Stimulated activated CD8-positive, alpha-beta memory T cell treated with anti-CD3 and anti-CD28 coated beads, Interleukin-12 subunit alpha, Interleukin-12 subunit beta, amount 100 ng/mL, for 24 hours (primary cell): ENCODE measurements at regions not wholly inside any gene's neighbourhood (a gene's known extent, or its start where the extent isn't known, plus 50 kb on each side); places are given as distances from the start of the nearest gene placed in this dataset.
"Not testable (repeated sequence)": the region's sequence is repeated elsewhere in the genome, so short reads cannot be mapped to it uniquely, and the experiment has no call there.

Experiments used
- DNase-seq: peaks from one replicate; pipeline ENCODE4 v3.0.0-alpha.2; 2020; ENCODE audit errors: extremely low read depth

GRCh38 chrX:122890729-122891128, 293.3 kb upstream of the GRIA3 start:
- no peak for DNase-seq

GRCh38 chrX:122906726-122907125, 277.4 kb upstream of the GRIA3 start:
- DNase-seq, result no peak

DNA sequence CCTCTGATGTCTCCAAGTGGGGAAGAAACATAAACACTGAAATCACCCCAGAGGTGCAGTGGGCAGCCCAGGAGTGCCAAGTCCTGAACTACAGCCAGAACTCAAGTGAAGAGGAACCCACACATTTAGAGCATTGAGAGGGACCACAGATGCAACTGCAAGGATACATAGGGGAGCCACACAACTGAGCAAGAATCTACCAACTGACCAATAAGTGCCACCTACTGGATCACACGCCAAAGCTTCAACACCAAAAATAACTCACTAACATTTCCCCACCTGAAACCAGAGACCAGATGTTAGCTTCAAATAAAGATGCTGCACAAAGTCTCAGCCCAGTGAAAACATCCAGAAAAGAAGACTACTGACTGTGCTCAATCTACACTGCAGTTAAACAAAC, 276.7 kb upstream of the GRIA3 start:
- DNase-seq, result no peak

DNA sequence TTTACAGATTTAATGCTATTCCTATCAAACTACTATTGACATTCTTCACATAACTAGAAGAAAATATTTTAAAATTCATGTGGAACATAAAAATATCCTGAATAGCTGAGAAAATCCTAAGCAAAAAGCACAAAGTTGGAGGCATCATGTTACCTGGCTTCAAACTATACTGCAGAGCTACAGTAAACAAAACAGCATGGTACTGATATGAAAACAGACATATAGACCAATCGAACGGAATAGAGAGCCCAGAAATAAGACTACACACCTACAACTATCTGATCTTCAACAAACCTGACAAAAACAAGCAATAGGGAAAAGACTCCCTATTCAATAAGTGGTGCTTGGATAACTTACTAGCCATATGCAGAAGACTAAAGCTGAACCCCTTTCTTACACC, 273.4 kb upstream of the GRIA3 start:
- DNase-seq, result no peak

DNA sequence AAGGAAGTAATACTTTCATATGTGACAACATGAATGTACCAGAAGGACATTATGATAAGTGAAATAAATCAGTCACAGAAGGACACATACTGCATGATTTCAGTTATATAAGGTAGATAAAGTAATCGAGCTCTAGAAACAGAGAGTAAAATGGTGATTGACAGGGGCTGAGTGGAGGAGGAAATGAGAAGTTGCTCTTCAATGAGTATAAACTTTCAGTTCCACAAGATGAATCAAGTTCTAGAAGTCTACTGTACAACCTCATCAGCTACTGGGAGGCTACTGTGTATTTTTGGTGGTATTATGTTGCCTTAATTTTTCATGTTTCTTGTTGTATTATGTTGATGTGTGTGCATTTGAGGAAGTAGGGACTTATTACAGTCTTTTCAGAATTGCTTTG, 270.9 kb upstream of the GRIA3 start:
- no peak for DNase-seq

DNA sequence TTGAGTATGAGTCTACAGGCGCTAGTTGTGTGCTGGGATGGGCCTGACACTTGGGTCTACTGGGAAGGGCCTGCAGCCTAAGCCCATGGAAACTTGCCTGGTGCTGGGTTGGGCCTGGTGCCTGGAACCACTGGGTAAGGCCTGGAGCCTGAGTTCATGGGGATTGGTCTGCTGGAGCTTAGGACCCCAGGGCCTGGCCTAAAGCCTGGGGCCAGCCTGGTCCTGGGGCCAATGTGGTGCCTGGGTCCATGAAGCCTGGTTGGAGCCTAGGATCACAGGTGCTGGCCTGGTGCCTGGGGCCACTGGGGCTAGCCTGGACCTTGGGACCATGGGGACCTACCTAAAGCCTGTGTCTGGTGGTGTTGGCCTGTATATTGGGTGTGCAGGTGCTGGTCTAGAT, 270.3 kb upstream of the GRIA3 start:
- DNase-seq, result no peak

DNA sequence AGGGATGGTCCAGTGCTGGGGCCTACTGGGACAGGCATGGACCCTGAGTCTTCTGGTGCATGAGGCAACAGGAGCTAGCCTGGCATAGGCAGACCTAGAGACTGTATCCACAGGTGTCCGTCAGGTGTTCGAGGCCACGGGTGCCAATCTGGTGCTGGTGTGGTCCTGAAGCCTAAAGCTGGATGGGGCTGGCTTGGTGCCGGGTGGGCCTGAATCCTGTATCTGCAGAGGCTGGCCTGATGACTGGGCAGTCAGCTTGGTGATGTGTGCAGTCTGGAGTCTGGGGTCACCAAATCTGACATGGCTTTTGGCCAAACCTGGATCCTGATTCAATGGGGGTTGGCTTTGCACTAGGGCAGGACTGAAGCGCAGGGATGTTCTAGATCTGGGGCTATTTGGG, 269.8 kb upstream of the GRIA3 start:
- no peak for DNase-seq

DNA sequence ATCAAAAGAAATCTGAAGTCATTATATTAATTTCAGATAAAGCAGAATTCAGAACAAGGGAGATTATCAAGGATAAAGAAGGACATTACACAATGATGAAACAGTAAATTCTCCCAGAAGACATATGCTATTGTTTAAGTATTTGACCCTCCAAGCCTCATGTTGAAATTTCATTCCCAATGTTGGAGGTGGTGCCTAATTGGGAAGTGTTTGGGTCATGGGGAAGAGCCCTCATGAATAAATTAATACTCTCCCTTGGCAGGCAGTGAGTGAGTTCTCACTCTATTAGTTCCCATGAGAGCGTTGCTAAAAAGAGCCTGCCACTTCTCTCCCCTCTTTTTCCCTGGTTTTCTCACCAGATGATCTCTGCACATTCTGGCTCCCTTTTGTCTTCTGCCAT, 249.9 kb upstream of the GRIA3 start:
- no peak for DNase-seq

DNA sequence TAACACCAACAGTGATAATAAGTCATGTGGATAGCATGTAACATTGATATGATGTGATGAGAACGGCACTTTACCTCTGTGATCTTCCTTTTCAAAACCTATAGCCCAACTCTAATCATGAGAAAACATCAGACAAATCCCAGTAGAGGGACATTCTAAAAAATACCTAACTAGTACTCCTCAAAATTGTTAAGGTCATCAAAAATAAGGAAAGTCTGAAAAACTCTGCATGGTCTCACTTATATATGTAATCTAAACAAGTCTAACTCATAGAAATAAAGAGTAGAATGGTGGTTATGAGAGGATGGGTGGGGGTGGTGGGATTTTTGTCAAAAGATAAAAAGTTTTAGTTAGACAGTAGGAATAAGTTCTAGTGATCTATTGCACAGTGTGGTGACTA, 243.9 kb upstream of the GRIA3 start:
- no peak for DNase-seq

GRCh38 chrX:122941806-122942205, 242.3 kb upstream of the GRIA3 start:
- DNase-seq, result no peak

GRCh38 chrX:122943918-122944317, 240.2 kb upstream of the GRIA3 start:
- no peak for DNase-seq

- DNase-seq, result no peak
Measured at GRCh38 chrX:122945328-122945727, 238.8 kb upstream of the GRIA3 start.

- no peak for DNase-seq
Measured at GRCh38 chrX:122972604-122973003, 211.5 kb upstream of the GRIA3 start.

DNA sequence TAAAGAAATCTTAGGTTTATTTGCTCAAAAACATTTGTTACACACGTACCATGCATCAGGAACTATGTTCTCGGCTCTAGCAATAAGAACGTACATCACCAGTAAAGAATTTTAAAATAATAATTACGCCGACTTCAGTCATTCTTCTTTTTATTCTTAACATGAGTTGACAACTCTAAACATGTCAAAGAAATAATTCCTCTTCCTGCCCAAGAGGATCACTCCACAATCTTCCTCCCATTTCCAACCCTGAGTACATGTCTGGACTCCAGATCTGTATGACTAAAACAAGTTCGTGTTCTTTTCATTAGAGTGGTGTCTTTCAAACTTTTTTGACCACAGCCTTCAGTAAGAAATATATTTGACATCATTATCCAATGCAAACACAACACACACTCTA, 201.6 kb upstream of the GRIA3 start:
- DNase-seq, result no peak

DNA sequence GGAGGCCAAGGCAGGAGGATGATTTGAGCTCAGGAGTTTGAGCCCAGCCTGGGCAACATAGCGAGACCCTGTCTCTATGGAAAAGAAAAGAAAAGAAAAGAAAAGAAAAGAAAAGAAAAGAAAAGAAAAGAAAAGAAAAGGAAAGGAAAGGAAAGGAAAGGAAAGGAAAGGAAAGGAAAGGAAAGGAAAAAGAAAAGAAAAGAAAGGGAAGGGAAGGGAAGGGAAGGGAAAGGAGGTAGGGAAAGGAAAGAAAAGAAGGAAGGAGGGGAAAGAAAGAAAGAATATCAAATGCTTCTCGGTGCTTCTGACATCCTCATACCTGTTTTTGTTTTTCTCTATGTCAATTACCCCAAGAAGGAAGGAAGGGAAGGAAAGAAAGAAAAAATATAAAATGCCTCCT, 181.2 kb upstream of the GRIA3 start:
- DNase-seq, result not testable (repeated sequence)

- DNase-seq, result no peak
Measured at GRCh38 chrX:123013141-123013540, 170.9 kb upstream of the GRIA3 start.

DNA sequence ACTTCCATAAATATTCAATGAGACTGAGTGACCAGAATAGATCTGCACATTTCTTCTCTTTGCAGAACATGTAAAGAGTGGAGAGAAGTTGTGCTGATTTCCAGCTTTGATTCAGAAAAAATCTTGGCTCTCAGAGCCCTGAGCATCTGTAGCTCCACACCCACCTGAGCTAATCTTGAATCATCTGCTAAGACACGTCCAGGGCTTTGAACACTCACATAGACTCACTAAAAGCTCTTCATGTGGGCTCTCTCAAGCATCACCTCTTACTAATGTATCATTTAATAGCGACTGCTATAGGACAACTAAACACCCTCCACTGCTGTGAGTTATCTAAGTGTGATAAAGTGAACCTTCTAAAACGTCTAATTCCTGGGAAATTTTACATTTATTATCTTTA, 147.7 kb upstream of the GRIA3 start:
- DNase-seq, result no peak

GRCh38 chrX:123049071-123049625, 134.9 kb upstream of the GRIA3 start:
- no peak for DNase-seq

DNA sequence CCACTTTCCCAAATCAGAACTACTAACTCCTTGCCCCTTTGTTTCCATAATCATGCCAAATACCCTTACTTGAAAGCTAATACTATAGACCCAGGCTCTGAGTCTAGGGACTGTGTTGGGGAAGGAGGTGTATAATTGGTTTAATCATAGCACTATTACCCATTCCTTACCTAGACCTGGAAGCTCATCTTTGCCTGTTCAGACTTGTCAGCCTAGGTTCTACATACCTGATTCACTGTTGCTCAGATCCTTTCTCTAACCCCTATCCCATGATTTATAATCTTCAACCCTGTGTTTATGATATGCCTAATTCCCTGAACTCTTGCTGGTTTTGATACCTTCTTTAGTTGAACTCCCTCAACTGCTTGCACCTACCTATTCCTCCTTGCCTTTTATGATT, 123.1 kb upstream of the GRIA3 start:
- DNase-seq, result no peak

GRCh38 chrX:123064053-123064452, 120.0 kb upstream of the GRIA3 start:
- no peak for DNase-seq

- no peak for DNase-seq
Measured at GRCh38 chrX:123072686-123073385, 111.2 kb upstream of the GRIA3 start.

DNA sequence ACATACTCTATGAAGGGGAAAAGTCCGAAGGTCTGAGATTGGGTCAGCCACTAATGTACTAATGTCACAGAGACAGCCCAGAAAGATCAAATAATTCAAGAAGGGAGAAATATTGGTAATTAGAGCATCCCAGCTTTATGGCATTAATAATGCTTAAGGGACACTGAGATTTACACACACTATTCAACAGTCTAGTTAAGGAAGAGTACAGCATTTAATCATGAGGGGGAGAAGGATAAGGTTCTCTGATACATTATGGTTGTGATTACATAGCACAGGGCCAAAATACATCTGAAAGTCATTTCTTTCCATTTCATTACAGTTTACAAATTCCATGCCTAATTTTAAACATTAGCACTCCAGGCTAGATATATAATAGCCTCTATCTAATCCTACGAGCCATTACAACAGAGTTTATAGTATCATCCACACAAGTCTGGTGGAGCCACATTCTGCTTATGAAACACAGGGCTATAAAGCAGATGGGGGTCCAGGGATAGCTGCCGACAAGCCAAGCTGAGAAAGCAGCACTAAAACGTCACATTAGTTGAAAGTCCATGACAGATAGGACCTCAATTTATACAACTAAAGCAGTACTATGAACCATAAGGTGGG, 108.0 kb upstream of the GRIA3 start:
- no peak for DNase-seq

GRCh38 chrX:123077631-123078030, 106.4 kb upstream of the GRIA3 start:
- no peak for DNase-seq

DNA sequence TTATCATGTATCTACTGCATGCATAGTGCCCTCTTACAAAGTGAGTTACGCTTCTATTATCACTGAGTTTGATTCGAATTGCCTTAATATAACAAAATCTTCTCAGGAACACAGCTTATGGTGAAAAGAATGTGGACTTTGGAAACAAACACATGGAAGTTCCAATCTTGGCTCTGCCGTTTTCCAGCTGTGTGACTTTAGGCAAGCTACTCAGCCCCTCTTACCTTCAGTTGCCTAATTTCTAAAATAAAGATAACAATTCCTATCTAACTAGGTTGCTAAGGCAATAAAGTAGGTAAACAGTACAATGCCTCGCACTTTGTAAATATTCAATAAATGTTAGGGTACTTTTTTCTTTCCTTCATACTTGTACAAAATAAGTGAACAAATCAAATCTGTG, 104.0 kb upstream of the GRIA3 start:
- DNase-seq, result no peak
